B cell (primary cell): ENCODE measurements at regions not wholly inside any gene's neighbourhood (a gene's known extent, or its start where the extent isn't known, plus 50 kb on each side); places are given as distances from the start of the nearest gene placed in this dataset.

Source experiments
- ATAC-seq: fragments of 200-7000 bp; cut with Tn5 transposase; one replicate; pipeline ENCODE4 v1.10.0; 2021; ENCODE audit warnings: low read depth, mild to moderate bottlenecking, moderate number of reproducible peaks, moderate library complexity
- CTCF ChIA-PET: fragments of 350-600 bp; sonication (Branson Sonifier 250); formaldehyde crosslinking; loops from one replicate; lab custom pipeline; 2021; ENCODE audit warnings: antibody characterized with exemption, inconsistent platforms; lab: Charles Lee
- POLR2A ChIA-PET: fragments of 350-600 bp; sonication (Branson Sonifier 250); formaldehyde crosslinking; loops from one replicate; lab custom pipeline; 2021; ENCODE audit warnings: antibody characterized with exemption; lab: Charles Lee
- DNase-seq: peaks from one replicate; pipeline ENCODE4 v3.0.0; 2013
- H2AFZ ChIP-seq: 2 replicates; pipeline ENCODE4 v1.6.1; 2012; ENCODE audit warnings: mild to moderate bottlenecking, low read depth, low read length; ENCODE audit not compliant: insufficient read depth, poor library complexity, severe bottlenecking
- H3K27ac ChIP-seq, 2 donors: 1 replicate in 1 of 2; 2 replicates in 1 of 2; pipeline ENCODE4 v1.5.1; 2012 to 2013; ENCODE audit warnings: low read length in 2 of 2, mild to moderate bottlenecking in 2 of 2, moderate library complexity in 1 of 2
- H3K27me3 ChIP-seq, 4 experiments: fragments of 200-600 bp in 1 of 4; sonication (generic) in 1 of 4; replicated peaks in 1 of 4; 1 replicate in 2 of 4; 2 replicates in 2 of 4; pipeline versions ENCODE4 v1.6.1 to v1.7.0; 2013 to 2016; ENCODE audit warnings: low read length in 3 of 4, mild to moderate bottlenecking in 2 of 4, mixed read lengths in 1 of 4, moderate library complexity in 1 of 4; ENCODE audit not compliant: insufficient read depth in 4 of 4, control insufficient read depth in 3 of 4; ENCODE audit errors: control extremely low read depth in 1 of 4
- H3K36me3 ChIP-seq, 2 experiments: replicated peaks in 1 of 2; 1 replicate in 1 of 2; 2 replicates in 1 of 2; pipeline versions ENCODE4 v1.6.1 to v1.7.1; 2013; ENCODE audit warnings: low read length in 1 of 2; ENCODE audit not compliant: insufficient read depth in 2 of 2, control insufficient read depth in 1 of 2; ENCODE audit errors: control extremely low read depth in 1 of 2, extremely low read depth in 1 of 2
- H3K4me1 ChIP-seq, 2 donors: fragments of 200-600 bp in 1 of 2; sonication (generic) in 1 of 2; 1 replicate in 1 of 2; 2 replicates in 1 of 2; pipeline versions ENCODE4 v1.5.1 to v1.6.1; 2013 to 2017; ENCODE audit warnings: low read length in 2 of 2; ENCODE audit not compliant: control insufficient read depth in 2 of 2, insufficient read depth in 2 of 2
- H3K4me2 ChIP-seq: replicated peaks from 2 replicates; pipeline ENCODE3; 2012; ENCODE audit warnings: mild to moderate bottlenecking, low read depth, low read length; ENCODE audit not compliant: poor library complexity, severe bottlenecking
- H3K4me3 ChIP-seq, 5 experiments: fragments of 200-600 bp in 1 of 5; sonication (generic) in 1 of 5; 1 replicate in 3 of 5; 2 replicates in 2 of 5; pipeline versions ENCODE4 v1.5.1 to v1.7.0; 2011 to 2016; ENCODE audit warnings: low read length in 4 of 5, mild to moderate bottlenecking in 4 of 5, low read depth in 2 of 5, control low read depth in 1 of 5, moderate library complexity in 1 of 5; ENCODE audit not compliant: insufficient read depth in 1 of 5; ENCODE audit errors: control extremely low read depth in 1 of 5, extremely low read depth in 1 of 5
- H3K79me2 ChIP-seq: fragments of 200-600 bp; sonication (generic); one replicate; pipeline ENCODE4 v1.6.0; 2016; ENCODE audit warnings: low read length; ENCODE audit not compliant: control insufficient read depth, insufficient read depth
- H3K9ac ChIP-seq: fragments of 200-600 bp; sonication (generic); 2 replicates; pipeline ENCODE4 v1.6.1; 2017; ENCODE audit warnings: mild to moderate bottlenecking, low read length, moderate library complexity
- H3K9me3 ChIP-seq, 3 donors: one replicate each; pipeline versions ENCODE4 v1.6.1 to v1.7.1; 2013; ENCODE audit warnings: low read length in 2 of 3; ENCODE audit not compliant: control insufficient read depth in 2 of 3, insufficient read depth in 1 of 3; ENCODE audit errors: control extremely low read depth in 1 of 3
- H4K20me1 ChIP-seq: 2 replicates; pipeline ENCODE4 v1.6.0; 2012; ENCODE audit warnings: mild to moderate bottlenecking, low read length; ENCODE audit not compliant: insufficient read depth, control insufficient read depth, poor library complexity, severe bottlenecking
- H3K27ac Mint-ChIP-seq: one replicate; pipeline ENCODE4 v1.8.0; 2021; ENCODE audit warnings: mixed read lengths
- H3K27me3 Mint-ChIP-seq: one replicate; pipeline ENCODE4 v1.8.0; 2021; ENCODE audit warnings: mixed read lengths
- H3K4me1 Mint-ChIP-seq: one replicate; pipeline ENCODE4 v1.8.0; 2021; ENCODE audit warnings: mixed read lengths
- H3K4me3 Mint-ChIP-seq: one replicate; pipeline ENCODE4 v1.8.0; 2021; ENCODE audit warnings: mixed read lengths
- H3K9me3 Mint-ChIP-seq: one replicate; pipeline ENCODE4 v1.8.0; 2022; ENCODE audit warnings: mixed read lengths; ENCODE audit not compliant: insufficient read depth
- EZH2 ChIP-seq: IDR thresholded peaks from 2 replicates; pipeline ENCODE4 v1.6.1; 2012; ENCODE audit warnings: borderline replicate concordance, low read depth, mild to moderate bottlenecking, moderate library complexity, low read length; ENCODE audit not compliant: insufficient read depth, poor library complexity, severe bottlenecking
- WGBS: methylation state at CpG from one replicate; pipeline ENCODE4 v1.1.5; 2013; ENCODE audit warnings: missing lambda C conversion rate; ENCODE audit not compliant: insufficient coverage; 5-methylcytosine and 5-hydroxymethylcytosine counted together
- intact Hi-C: fragments of 100-400 bp; cut with micrococcal nuclease; formaldehyde crosslinking; loops from one replicate; pipeline ENCODE4 v1.10.0; 2022
- TF ChIP-seq, protein P1 (sequence below): fragments of 200-600 bp; IDR thresholded peaks from one replicate; pipeline ENCODE4 v1.8.0; 2022; ENCODE audit warnings: antibody characterized with exemption, mild to moderate bottlenecking

DNA sequence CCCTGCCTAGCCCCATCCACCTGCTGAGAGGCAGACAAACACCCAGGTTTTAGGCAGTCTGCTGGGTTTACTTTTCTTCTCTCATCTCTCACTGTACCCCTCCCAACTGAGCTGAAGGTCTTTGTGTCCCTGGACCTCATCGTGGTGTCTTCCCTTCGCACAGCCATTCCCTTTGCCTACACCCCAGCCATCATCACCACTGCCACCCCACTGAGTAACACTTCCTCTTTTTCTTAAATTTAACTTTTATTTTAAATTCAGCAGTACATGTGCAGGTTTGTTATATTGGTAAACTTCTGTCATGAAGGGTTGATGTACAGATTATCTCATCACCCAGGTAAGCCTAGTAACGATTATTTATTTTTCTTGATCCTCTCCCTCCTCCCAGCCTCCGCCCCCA is 188.3 kb upstream of the MON1B start:
- H3K9me3 Mint-ChIP-seq = peaks cover 2% of the 10 kb centered on the region
- TF ChIP-seq EZH2 = no peak
- TF ChIP-seq, protein P1, sequence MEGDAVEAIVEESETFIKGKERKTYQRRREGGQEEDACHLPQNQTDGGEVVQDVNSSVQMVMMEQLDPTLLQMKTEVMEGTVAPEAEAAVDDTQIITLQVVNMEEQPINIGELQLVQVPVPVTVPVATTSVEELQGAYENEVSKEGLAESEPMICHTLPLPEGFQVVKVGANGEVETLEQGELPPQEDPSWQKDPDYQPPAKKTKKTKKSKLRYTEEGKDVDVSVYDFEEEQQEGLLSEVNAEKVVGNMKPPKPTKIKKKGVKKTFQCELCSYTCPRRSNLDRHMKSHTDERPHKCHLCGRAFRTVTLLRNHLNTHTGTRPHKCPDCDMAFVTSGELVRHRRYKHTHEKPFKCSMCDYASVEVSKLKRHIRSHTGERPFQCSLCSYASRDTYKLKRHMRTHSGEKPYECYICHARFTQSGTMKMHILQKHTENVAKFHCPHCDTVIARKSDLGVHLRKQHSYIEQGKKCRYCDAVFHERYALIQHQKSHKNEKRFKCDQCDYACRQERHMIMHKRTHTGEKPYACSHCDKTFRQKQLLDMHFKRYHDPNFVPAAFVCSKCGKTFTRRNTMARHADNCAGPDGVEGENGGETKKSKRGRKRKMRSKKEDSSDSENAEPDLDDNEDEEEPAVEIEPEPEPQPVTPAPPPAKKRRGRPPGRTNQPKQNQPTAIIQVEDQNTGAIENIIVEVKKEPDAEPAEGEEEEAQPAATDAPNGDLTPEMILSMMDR = no peak
- intact Hi-C loops = no loop called here
- H3K4me2 ChIP-seq = no peak overlapping the region
- 75% methylated on average over 2 of the region's 4 CpGs for WGBS
- H2AFZ ChIP-seq = no peak overlapping the region
- no peak overlapping the region for H3K4me3 ChIP-seq
- ATAC-seq (no peak), DNase-seq (no peak)
- POLR2A ChIA-PET = no interaction called here
- no peaks in the 10 kb centered on the region for H3K27me3 ChIP-seq
- H3K27ac ChIP-seq = no peak overlapping the region
- H4K20me1 ChIP-seq = no peaks in the 10 kb centered on the region
- CTCF ChIA-PET = no interaction called here
- no peaks in the 10 kb centered on the region for H3K79me2 ChIP-seq
- no peaks in the 10 kb centered on the region for H3K36me3 ChIP-seq
- no peak overlapping the region for H3K4me3 Mint-ChIP-seq
- H3K27me3 Mint-ChIP-seq = no peaks in the 10 kb centered on the region
- no peaks in the 10 kb centered on the region for H3K4me1 ChIP-seq
- H3K27ac Mint-ChIP-seq = no peak overlapping the region
- H3K9me3 ChIP-seq = peaks cover 0 to 1% (median 0%) of the 10 kb centered on the region in 3 donors
- H3K9ac ChIP-seq = no peak overlapping the region
- no peaks in the 10 kb centered on the region for H3K4me1 Mint-ChIP-seq

DNA sequence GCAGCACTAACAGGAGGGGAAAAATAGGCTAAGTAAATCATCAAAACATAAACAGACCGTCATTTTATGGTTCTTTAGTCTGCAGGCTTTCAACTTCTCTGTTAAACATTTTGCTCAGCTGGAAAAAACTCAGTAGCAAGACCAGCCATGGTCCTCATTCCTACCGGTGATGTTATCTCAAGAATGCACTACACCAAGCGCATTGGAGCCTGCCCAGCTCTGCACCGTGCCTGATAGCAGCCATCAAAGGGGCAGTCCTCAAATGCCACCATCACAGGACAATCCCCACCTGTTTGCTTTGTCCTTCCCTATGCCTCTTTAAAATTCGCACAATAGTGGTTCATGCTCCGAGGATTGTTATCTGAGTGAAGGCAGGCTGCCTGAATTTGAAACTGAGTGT is 181.5 kb upstream of the MON1B start:
- ATAC-seq = no peak
- Histone ChIP-seq H3K9me3 (peaks cover 0 to 7% (median 2%) of the 10 kb centered on the region in 3 donors), H3K36me3 (no peaks in the 10 kb centered on the region), H3K4me3 (no peak overlapping the region), H3K79me2 (no peaks in the 10 kb centered on the region), H3K4me2 (no peak overlapping the region), H3K9ac (no peak overlapping the region), H3K27me3 (no peaks in the 10 kb centered on the region), H3K27ac (no peak overlapping the region), H3K4me1 (no peaks in the 10 kb centered on the region), H2AFZ (no peak overlapping the region), H4K20me1 (no peaks in the 10 kb centered on the region)
- H3K9me3 Mint-ChIP-seq = no peaks in the 10 kb centered on the region
- H3K27me3 Mint-ChIP-seq = no peaks in the 10 kb centered on the region
- ChIA-PET CTCF (no interaction called here), POLR2A (no interaction called here)
- WGBS = 79% methylated on average over 5 of the region's 6 CpGs
- DNase-seq = no peak
- H3K27ac Mint-ChIP-seq = no peak overlapping the region
- no peak for TF ChIP-seq EZH2
- TF ChIP-seq, protein P1 = no peak
- no peak overlapping the region for H3K4me3 Mint-ChIP-seq
- intact Hi-C loops = no loop called here
- H3K4me1 Mint-ChIP-seq = no peaks in the 10 kb centered on the region
